HG03103 (cell line): ENCODE measurements at regions not wholly inside any gene's neighbourhood (a gene's known extent, or its start where the extent isn't known, plus 50 kb on each side); places are given as distances from the start of the nearest gene placed in this dataset.
"Not testable (repeated sequence)": the region's sequence is repeated elsewhere in the genome, so short reads cannot be mapped to it uniquely, and the experiment has no call there.

Source experiments
- ATAC-seq: cut with Tn5 transposase; IDR thresholded peaks from one replicate; pipeline ENCODE4 v1.9.1; 2021; ENCODE audit warnings: low read depth; ENCODE audit not compliant: unreplicated experiment

DNA sequence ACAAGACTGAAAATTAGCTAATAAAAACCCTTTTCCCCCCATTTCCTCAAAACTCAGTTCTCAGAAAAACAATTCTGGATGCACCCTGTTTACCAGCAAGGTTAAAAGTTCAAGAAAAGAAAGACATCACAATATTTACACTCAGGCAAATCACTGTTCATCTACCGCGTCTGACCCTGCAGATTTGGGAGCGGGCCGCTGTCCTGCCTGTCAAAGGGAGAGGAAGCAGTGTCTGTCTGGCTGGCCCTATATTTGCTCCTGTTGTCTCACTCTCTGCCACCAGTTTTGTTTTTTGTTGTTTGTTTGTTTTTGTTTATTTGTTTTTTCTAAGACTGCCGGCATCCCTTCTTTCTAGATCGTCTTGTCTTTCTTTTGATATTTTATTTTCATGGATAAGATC, 299.4 kb downstream of the BCL2L11 start:
- not testable (repeated sequence) for ATAC-seq

DNA sequence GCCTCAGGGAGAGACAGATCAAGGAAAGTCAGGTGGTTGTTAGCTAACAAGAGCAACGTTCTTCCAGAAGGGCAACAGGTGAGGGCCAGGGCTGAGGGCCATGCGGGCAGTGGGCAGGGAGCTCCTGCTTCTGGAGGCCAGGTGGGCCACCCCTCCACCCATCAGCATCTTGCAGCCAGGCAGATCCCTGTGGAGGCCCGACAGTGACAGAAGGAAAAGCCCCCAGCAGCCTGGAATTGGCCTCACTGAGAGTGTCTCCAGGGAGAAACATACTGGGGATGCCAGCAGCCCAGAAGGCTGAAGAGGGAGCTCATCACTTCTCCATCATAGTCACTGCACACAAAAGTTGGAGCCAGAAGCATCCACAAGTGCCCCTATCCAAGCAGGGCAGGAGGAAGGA, 300.1 kb downstream of the BCL2L11 start:
- ATAC-seq, result not testable (repeated sequence)

DNA sequence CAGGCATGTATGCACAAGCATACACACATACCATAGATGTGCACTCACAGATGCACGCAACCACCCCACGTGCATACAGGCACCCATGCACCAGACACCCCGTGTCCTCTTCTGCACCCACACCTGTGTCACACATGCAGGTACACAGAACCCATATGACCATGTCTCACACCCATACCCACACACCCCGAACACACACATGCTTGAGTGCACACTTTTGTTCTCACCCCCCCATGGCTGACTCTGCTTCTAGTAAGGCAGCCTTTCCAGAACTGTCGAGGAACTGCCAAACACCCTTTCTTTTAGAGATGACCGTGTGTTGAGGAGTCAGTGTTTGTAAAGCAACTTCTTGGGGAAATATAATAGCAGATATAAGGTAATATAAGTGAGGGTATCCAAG, 301.2 kb downstream of the BCL2L11 start:
- not testable (repeated sequence) for ATAC-seq

DNA sequence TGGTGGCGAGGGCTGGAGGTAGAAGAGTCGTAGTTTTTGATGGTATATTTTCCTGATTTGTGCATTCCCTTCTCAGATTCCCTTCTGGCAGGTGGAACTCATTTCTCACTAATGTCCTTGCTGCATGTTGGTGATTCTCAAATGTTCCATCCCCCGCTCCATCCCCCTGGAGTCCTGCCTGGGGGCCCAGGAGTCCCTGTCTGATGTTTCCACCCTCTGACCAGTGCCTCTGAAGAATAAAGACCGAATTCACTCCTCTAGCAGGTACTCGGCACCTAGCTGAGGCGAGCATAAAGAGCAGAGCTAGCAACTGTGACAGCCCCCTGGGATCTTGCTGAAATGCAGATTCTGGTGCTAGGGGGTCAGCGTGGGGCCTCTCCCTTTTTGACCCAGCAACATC, 301.8 kb downstream of the BCL2L11 start:
- ATAC-seq, result not testable (repeated sequence)

DNA sequence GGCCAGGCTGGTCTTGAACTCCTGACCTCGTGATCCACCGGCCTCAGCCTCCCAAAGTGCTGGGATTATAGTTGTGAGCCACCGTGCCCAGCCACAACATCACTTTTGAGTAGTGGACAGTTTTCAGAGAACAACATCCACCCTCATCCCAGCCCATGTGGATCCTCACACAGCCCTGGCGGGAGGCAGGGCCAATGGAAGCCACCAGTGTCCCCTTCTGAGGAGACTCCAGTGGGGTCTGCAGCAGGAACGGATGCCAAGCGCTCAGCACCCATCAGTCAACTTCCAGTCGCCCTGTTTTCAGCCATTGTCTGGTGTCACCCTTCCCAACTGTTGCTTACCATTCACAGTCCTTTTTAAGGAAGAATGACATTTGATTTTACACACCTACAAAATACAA, 302.5 kb downstream of the BCL2L11 start:
- not testable (repeated sequence) for ATAC-seq

DNA sequence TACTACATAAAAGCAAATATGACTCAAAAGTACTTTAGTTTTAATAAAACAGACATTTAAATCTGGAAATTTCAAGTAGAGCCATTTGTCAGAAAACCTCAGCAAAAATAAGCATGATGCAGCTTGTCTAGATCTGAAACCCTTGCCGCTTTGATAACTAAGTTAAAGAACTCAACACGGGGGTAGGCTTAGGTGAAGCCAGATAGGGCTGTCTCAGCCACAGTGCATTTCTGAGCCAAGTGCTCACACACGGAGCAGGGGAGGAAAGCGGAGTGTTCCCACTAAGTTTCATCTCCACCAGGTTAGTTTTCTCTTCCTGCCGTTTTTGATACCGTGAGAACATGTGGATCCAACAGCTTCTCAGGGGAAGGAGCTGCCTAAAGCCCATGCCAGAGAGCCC, 303.5 kb downstream of the BCL2L11 start:
- not testable (repeated sequence) for ATAC-seq

DNA sequence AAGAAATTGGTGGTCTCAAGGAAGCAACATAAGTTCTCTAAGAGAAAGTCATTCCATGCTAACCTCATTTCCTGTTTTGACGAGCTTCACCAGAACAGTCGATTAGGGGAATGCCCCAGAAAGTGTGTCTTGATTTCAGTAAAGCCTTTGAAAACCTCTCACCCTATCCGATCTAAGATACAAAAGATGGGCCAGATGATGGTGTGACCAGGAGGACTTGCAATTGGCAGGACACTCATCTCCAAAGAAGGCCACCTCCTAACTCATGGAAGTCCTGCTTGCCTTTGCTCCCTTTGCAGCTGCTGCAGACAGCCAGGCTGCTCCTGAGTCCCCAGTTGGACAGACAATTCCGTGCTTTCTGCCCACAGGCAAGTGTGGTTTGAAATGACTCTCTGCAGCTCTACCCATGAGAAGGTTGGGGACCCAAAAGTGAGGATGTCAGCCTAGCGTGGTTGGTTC, 304.2 kb downstream of the BCL2L11 start:
- not testable (repeated sequence) for ATAC-seq

DNA sequence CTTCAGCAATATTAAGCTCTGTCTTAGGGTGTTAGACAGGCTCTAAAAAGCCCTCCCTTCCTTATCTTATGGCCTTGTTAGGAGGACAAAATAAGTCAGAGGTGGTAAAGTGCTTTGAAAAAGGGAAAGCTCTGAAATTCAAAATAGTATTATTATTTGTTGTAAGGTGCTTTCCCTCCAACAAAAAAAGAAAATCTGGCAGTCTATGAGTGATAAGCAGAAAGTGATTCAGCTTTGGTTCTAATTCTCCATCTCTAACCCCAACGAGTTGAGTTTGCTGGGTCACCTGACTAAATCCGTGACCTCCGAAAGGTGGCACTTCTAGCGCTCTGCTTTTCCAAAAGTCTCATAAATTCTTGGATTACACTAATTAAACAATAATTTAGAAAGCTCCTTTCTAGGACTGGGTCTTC, 305.1 kb downstream of the BCL2L11 start:
- not testable (repeated sequence) for ATAC-seq

DNA sequence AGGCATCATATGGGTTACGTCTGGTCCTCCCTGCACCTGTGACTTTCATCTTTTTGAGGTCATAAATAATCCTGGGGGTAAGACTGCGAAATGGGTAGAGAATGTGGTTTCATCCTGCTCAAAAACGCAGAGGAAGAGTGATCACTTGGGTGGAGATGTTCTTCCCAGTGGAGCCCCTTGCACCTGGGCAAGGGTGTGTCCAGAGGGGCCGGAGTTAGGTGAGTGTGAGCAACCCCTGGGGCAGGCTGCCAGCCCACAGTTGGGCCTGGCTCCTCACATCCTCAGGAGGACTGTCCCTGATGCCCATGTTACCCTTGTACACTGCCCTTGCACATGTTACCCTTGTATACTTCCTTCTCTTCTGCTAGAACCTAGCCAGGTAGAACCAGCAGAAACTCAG, 306.6 kb downstream of the BCL2L11 start:
- ATAC-seq, result not testable (repeated sequence)

DNA sequence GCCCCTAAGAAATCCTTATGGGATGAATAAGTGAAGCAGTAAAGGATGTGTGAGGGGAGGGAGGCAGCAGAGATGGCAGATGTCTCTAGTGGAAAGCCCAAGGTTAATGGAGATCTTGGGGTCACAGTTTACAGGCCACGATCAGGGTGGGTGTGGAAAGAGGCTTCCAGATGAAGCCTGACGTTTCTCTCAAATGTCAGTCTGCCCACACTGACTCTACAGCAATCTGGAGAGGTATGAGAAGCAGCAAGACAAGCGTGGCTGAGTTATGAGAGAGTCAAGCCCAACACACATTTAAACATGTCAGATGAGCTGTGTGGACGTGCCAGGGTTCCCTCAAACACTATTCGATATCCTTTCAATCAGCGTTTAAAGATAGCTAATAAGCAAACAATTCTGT, 308.2 kb downstream of the BCL2L11 start:
- not testable (repeated sequence) for ATAC-seq

DNA sequence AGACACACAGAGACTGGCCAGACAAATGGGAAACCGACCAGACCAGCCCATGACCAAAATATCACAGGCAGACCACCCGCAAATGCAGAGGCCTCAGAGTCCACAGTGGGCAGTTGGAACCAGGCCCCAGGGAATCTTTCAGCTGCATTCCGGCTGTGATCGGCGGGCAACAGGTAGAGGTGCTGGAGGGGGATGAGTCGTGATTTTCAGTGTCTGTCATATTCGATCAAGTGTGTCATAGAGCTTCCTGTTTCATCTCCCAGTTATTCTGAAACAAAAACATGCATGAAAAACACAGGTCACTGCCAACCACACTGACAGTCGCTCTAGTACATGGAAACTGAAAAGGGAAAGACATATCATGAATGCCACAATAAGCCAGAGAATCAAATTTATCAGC, 308.6 kb downstream of the BCL2L11 start:
- ATAC-seq, result peak; percentile 36

DNA sequence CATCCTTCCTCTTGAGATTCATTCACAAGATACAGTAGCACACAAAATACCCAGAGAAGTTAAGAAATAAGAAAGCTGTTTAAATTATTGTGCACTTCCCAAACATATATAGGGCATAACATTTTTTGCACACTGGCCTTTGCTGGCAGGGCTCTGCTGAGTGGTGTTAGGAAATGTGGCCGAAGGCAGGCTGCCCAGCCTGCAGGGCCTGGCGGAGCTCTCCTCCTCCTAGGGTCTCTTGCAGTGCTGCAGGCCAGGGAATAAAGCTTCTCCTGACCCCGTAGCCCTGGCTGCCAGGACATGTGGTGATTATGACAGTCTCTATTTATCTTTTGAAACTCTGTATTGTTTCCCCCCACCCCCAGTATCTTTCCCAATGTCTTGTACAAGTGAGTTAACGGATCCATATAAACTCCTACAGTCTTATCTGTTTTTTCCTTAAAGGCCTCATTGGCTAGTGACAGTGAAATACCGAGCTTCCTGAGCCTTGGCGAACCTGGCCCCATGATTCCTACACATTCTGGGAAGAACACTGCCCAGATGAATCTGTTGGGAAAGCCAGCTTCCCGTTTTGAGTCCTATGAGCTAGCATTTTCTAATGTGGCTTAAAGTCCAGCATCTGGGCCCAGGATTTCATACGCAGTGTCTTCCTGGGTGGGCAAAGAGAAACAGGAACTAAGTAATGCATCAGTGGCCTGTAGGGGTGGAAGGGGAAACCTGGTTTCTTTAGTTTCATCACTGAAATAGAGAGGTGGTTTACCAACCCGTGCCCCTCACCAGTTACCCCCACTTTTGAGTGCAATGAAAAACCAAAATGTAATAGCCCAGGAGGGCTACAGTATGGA, 310.3 kb downstream of the BCL2L11 start:
- peak; percentile 48 for ATAC-seq

DNA sequence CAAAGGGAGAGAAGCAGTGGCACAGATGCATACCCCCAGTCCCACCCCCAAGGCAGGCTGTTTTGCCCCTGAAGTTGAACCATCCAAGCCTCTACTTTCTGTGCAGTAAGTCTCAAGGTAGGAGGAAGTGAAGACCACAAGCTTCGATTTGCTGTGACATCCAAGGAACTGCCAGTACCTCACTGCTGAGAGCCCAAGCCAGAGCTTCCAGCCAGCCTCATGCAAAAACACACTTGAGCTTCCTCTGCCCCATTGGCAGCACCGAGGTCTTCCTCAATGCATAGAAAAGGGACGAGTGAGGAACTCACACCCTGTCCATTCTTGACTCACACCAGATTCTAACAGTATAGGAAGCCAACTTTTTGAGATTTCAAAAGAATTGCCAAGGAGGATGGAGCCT, 311.7 kb downstream of the BCL2L11 start:
- not testable (repeated sequence) for ATAC-seq

DNA sequence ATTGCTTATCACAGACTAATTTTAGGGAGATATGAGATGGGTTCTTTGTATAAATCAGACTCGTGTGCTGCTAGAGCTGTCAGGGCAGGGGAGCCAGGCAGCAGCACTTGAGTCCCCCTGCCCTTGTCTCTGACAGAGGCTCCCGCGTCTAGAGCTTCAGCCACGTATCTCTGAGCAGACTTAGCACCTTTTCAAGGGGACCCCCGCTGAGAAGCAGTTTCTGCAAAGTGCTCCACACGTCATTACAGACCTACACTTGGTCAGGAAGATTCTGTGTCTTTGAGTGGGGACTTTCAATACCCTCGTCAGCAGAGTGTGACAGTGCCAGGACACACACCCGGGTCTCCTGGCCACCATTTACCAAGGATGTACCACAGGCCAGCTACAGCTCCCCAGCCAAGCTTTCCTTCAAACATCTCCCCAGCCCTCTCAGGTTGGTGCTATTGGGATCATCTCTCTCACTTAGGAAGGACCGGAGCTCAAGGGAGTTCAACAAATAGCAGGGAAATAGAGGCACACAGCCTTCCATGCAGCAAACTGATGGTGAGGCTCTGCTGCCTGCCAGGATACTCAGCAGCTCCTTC, 312.3 kb downstream of the BCL2L11 start:
- not testable (repeated sequence) for ATAC-seq

DNA sequence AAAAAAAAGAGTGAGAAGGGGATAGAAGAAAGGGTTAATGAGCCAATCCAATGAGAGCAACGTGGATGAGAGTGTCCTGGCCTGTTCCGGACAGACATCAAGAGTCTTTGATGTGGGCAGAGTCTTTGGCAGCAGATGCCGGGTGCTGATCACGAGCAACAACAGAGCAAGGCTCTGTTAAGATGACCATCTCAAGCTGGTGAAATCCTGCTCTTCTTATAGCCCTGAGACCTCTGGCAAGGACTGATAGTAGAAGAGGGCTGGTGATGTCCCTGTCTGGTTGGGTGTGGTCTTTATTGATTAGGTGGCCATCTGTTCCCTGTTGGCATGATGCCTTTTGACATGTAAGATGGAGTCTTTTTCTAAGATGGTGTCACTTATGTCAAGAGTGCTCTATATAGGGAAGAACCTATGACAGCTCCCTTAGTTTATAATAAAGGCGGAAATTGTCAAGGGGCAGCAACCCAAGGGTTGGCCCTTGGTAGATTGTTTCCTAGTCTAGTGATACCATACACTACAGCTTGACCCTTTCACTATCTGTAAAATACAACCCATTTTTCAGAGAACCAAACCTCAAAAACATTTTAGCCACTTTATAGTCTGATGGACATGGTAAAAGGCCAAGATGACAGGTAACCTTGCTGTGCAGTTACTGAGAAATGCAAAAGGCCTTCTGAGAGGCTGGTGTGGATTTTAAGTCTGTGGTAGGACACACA, 313.3 kb downstream of the BCL2L11 start:
- not testable (repeated sequence) for ATAC-seq

DNA sequence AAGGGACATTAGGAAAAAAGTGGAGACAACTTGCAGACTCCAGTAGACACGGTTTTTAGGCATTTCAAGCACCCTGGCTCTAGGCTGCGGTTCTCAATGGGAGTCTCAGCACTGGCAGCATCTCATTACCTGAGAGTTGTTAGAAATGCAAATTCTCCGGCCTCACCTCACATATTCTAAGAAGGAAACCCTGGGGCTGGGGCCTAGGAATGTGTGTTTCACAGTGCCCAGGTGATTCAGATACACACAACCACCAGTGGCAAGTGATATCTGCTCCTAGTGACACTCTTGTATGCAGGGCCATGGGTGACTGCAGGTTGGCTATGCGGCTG, 313.9 kb downstream of the BCL2L11 start:
- not testable (repeated sequence) for ATAC-seq

DNA sequence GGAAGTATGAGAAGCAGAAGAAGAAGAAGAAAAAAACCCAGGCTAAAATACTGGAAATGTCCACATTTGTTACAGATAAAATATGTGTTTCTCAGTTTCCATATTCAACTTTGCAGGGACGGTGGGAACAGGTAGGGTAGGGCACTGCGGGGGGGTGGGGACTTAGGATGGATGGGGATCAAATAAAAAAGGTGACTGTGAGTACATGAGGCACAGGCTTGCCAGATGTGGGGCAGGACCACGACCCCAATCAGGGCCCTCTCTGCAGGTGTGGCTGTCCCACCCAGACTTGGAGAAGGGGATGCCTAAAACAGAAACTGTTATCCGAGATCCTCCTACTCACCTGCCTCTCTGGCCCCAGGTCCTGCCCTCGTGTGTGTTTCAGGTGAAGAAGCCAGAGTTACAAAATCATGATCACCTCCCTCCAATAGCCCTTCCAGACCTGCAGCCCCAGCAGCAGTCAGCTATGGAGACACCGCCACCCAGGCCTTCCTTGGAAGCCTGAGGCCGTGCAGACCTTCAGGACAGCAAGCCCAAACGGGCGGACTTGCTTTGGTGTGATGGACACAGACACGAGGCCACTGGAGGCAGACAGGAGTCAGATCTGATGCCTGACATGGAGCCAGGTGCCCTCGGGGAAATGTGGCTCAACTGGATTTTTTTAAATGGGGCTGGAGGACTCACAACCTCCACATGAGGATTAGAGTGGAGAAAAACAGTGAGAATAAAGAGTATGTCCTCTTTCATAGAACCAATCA, 315.0 kb downstream of the BCL2L11 start:
- ATAC-seq, result not testable (repeated sequence)

DNA sequence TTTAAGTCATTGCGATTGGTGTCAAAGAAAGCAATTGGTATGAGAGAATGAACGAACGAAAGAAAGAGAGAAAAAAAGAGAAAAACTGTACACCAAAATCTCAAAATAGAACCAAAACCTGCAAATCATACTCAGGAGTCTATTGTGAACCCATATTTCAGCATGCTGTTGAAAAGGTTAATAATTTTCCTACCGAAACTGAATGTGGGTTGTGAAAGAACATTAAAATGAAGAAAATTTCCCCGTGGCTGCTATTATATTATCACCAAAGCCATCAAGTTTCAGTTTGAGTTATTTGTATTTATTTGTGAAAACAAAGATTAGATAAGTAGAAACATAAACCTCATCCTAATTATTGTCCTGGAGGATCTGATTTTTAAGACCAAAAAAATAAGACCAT, 315.7 kb downstream of the BCL2L11 start:
- not testable (repeated sequence) for ATAC-seq

DNA sequence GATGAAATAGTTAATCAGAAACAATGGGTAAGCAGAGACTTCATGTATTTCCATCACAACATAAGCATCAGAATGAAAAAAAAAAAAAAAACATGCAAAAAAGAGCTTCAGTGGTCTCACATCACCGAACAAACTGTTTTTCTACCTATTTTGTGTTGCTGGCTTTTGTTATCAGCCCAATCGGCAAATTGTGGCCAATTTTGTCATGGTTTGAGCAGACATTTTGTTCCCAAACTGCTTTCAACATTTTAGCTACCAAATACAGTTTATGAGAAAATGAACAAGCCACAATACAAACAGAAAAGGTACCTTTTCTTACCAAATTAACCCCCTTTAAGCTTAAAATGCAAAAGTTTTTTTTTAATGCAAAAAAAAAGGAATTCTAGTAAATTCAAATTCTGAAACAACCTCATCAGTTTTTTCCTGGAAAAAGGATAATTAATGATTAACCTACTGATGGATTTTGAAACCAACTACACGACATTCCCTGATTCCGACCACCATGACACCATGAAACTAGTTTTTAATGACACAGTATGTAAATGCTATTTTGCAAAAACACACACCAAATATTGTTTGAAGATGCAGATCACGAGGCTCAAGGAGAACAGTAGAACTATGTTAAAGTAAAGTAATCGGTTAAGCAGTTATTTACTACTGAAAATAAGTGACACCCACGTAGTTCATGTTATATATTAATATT, 316.7 kb downstream of the BCL2L11 start:
- not testable (repeated sequence) for ATAC-seq

DNA sequence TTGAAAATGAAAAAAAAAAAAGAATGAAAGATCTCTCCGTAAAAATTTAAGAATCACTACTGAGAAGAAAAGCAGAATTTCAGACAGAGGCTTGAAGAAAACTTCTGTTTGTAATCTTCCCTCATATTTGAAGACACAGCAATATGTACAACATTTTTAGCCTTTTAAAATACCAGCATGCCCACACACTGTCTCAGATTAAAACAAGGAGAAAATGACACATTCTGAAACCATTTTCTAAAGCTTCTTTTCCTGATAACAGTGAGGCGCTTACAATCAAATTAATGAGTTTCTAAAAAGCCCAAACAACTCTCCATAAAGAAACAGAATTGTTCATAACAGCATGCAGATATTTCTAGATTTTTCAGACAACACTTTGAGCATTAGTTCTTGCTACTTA, 317.4 kb downstream of the BCL2L11 start:
- ATAC-seq, result not testable (repeated sequence)
